ENCODE measurements at regions not wholly inside any gene's neighbourhood (a gene's known extent, or its start where the extent isn't known, plus 50 kb on each side); places are given as distances from the start of the nearest gene placed in this dataset.
"Not testable (repeated sequence)": the region's sequence is repeated elsewhere in the genome, so short reads cannot be mapped to it uniquely, and the experiment has no call there.

DNA sequence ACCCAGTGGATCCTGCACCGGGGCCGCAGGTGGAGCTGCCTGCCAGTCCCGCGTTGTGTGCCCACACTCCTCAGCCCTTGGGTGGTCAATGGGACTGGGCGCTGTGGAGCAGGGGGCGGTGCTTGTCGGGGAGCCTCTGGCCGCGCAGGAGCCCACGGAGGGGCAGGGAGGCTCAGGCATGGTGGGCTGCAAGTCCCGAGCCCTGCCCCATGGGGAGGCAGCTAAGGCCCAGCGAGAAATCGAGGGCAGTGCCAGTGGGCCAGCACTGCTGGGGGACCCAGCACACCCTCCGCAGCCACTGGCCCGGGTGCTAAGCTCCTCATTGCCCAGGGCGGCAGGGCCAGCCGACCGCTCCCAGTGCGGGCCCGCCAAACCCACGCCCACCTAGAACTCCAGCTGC, 2126.4 kb downstream of the LRRC4C start:
- DNase-seq; H3K4me3 Mint-ChIP-seq; H3K36me3 Mint-ChIP-seq; H3K9me3 ChIP-seq; H3K27ac ChIP-seq (ENCODE audit: low read length); POLR2A ChIA-PET; CTCF ChIA-PET; H3K4me1 Mint-ChIP-seq; H3K4me3 ChIP-seq (ENCODE audit: control insufficient read depth in 1 of 2, extremely low read depth in 1 of 2, low read length in 1 of 2); H3K4me1 ChIP-seq (ENCODE audit: control insufficient read depth in 1 of 2, extremely low read depth in 1 of 2, insufficient read depth in 2 of 2, low read length in 2 of 2); ATAC-seq (replicated peaks in 1 of 4); H3K27ac Mint-ChIP-seq; H3K36me3 ChIP-seq (ENCODE audit: control insufficient read depth in 2 of 2, extremely low read depth in 1 of 2, insufficient read depth in 1 of 2, low read length in 1 of 2); H3K27me3 Mint-ChIP-seq; H3K27me3 ChIP-seq (replicated peaks in 1 of 2; ENCODE audit: control insufficient read depth in 2 of 2, extremely low read depth in 1 of 2, insufficient read depth in 2 of 2, low read length in 1 of 2): not testable (repeated sequence)
- peaks cover 3 to 16% (median 7%) of the 10 kb centered on the region in 3 donors for H3K9me3 Mint-ChIP-seq
- 80% methylated on average over 21 of the region's 21 CpGs for WGBS (ENCODE audit: insufficient coverage)

DNA sequence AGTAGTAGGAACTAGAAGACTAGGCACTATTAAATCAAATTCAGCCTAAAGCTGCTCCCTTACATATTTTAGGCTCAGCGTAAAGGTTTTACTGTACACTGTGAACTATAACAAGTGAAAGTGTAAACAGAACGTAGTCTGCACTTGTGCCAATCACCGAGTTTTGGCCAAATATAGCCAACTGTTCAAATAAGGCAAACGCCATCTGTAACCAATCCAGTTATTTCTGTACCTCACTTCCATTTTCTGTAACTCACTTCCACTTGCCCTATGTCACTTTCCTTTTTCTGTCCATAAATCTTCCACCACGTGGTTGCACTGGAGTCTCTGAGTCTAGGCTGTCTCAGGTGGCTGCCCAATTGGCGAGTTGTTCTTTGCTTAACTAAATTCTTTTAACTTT, 2132.2 kb downstream of the LRRC4C start:
- no peaks in the 10 kb centered on the region for H3K4me1 ChIP-seq (ENCODE audit: control insufficient read depth in 1 of 2, extremely low read depth in 1 of 2, insufficient read depth in 2 of 2, low read length in 2 of 2)
- H3K27me3 Mint-ChIP-seq: no peaks in the 10 kb centered on the region
- peaks cover 0 to 1% (median 0%) of the 10 kb centered on the region in 3 donors for H3K4me1 Mint-ChIP-seq
- no peak overlapping the region for H3K27ac Mint-ChIP-seq
- H3K9me3 Mint-ChIP-seq: peaks cover 0 to 3% (median 2%) of the 10 kb centered on the region in 3 donors
- CTCF ChIA-PET: no interaction called here
- 48% methylated on average over 3 of the region's 6 CpGs for WGBS (ENCODE audit: insufficient coverage)
- H3K4me3 ChIP-seq (ENCODE audit: control insufficient read depth in 1 of 2, extremely low read depth in 1 of 2, low read length in 1 of 2): no peak overlapping the region
- POLR2A ChIA-PET: no interaction called here
- no peak overlapping the region for H3K27ac ChIP-seq (ENCODE audit: low read length)
- no peaks in the 10 kb centered on the region for H3K36me3 ChIP-seq (ENCODE audit: control insufficient read depth in 2 of 2, extremely low read depth in 1 of 2, insufficient read depth in 1 of 2, low read length in 1 of 2)
- H3K9me3 ChIP-seq: no peaks in the 10 kb centered on the region
- no peak overlapping the region for H3K4me3 Mint-ChIP-seq
- ATAC-seq (replicated peaks in 1 of 4) (no peak), DNase-seq (no peak)
- H3K27me3 ChIP-seq (replicated peaks in 1 of 2; ENCODE audit: control insufficient read depth in 2 of 2, extremely low read depth in 1 of 2, insufficient read depth in 2 of 2, low read length in 1 of 2): no peaks in the 10 kb centered on the region
- H3K36me3 Mint-ChIP-seq: no peaks in the 10 kb centered on the region

- H3K9me3 ChIP-seq; CTCF ChIA-PET; H3K36me3 ChIP-seq (ENCODE audit: control insufficient read depth in 2 of 2, extremely low read depth in 1 of 2, insufficient read depth in 1 of 2, low read length in 1 of 2); DNase-seq; POLR2A ChIA-PET; H3K4me1 Mint-ChIP-seq; H3K27me3 Mint-ChIP-seq; H3K4me1 ChIP-seq (ENCODE audit: control insufficient read depth in 1 of 2, extremely low read depth in 1 of 2, insufficient read depth in 2 of 2, low read length in 2 of 2); H3K27me3 ChIP-seq (replicated peaks in 1 of 2; ENCODE audit: control insufficient read depth in 2 of 2, extremely low read depth in 1 of 2, insufficient read depth in 2 of 2, low read length in 1 of 2); H3K4me3 Mint-ChIP-seq; H3K36me3 Mint-ChIP-seq; H3K27ac ChIP-seq (ENCODE audit: low read length); H3K4me3 ChIP-seq (ENCODE audit: control insufficient read depth in 1 of 2, extremely low read depth in 1 of 2, low read length in 1 of 2); ATAC-seq (replicated peaks in 1 of 4); H3K27ac Mint-ChIP-seq: not testable (repeated sequence)
- WGBS (ENCODE audit: insufficient coverage): 94% methylated on average over 16 of the region's 21 CpGs
- H3K9me3 Mint-ChIP-seq: peaks cover 15 to 18% (median 17%) of the 10 kb centered on the region in 3 donors
Observed at GRCh38 chr11:39311888-39312287, 2147.6 kb downstream of the LRRC4C start.

DNA sequence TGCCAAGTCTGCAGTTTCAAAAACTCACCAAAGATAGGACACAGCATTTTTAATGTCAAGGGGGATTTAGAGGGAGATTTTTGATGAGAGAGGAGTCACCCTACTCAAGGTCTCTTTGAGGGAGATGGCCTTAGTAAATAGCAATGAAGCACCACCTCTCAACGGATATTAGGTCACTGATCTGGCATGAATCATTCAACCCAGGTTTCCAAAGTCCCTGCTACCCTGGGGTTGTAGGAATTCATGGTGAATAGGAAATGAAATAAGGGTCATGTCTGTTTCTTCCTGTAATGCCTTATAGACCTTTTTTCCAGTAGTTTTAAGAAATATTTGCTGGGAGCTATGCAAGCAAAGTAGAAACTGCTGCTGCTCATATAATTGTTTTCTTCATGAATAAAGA, 2154.9 kb downstream of the LRRC4C start:
- Mint-ChIP-seq H3K9me3 (peaks cover 5 to 8% (median 8%) of the 10 kb centered on the region in 3 donors), H3K36me3 (no peaks in the 10 kb centered on the region), H3K4me3 (no peak overlapping the region), H3K27ac (no peak overlapping the region), H3K27me3 (no peaks in the 10 kb centered on the region), H3K4me1 (no peaks in the 10 kb centered on the region)
- H3K4me1 ChIP-seq (ENCODE audit: control insufficient read depth in 1 of 2, extremely low read depth in 1 of 2, insufficient read depth in 2 of 2, low read length in 2 of 2): no peaks in the 10 kb centered on the region
- H3K27me3 ChIP-seq (replicated peaks in 1 of 2; ENCODE audit: control insufficient read depth in 2 of 2, extremely low read depth in 1 of 2, insufficient read depth in 2 of 2, low read length in 1 of 2): no peaks in the 10 kb centered on the region
- no peaks in the 10 kb centered on the region for H3K36me3 ChIP-seq (ENCODE audit: control insufficient read depth in 2 of 2, extremely low read depth in 1 of 2, insufficient read depth in 1 of 2, low read length in 1 of 2)
- CTCF ChIA-PET: no interaction called here
- no peak for ATAC-seq (replicated peaks in 1 of 4)
- H3K4me3 ChIP-seq (ENCODE audit: control insufficient read depth in 1 of 2, extremely low read depth in 1 of 2, low read length in 1 of 2): no peak overlapping the region
- POLR2A ChIA-PET: no interaction called here
- DNase-seq: no peak
- no peak overlapping the region for H3K27ac ChIP-seq (ENCODE audit: low read length)
- no peaks in the 10 kb centered on the region for H3K9me3 ChIP-seq
- WGBS (ENCODE audit: insufficient coverage): no CpG with 5 or more reads among the region's 1 CpG

DNA sequence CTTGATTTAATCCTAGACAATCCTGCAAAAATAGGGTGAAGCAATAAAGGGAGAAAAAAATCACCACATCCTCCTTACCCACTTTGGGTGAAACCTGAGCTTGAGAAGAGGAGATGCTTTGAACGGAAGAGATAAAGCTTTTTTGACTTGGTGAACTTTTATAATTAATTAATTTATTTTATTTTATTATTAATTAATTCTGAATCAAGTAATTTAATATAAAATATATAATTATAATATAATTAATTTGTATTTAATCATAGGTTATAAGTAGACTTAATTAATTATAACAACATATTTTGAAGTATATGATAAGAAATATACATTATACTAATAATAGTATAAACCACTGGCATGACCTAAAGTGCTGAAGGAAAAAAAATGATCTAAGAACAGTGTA, 2164.8 kb downstream of the LRRC4C start:
- Histone ChIP-seq H3K4me1 (ENCODE audit: control insufficient read depth in 1 of 2, extremely low read depth in 1 of 2, insufficient read depth in 2 of 2, low read length in 2 of 2) (no peaks in the 10 kb centered on the region), H3K36me3 (ENCODE audit: control insufficient read depth in 2 of 2, extremely low read depth in 1 of 2, insufficient read depth in 1 of 2, low read length in 1 of 2) (no peaks in the 10 kb centered on the region), H3K27ac (ENCODE audit: low read length) (no peak overlapping the region), H3K27me3 (replicated peaks in 1 of 2; ENCODE audit: control insufficient read depth in 2 of 2, extremely low read depth in 1 of 2, insufficient read depth in 2 of 2, low read length in 1 of 2) (no peaks in the 10 kb centered on the region), H3K9me3 (peaks cover 3% of the 10 kb centered on the region), H3K4me3 (ENCODE audit: control insufficient read depth in 1 of 2, extremely low read depth in 1 of 2, low read length in 1 of 2) (no peak overlapping the region)
- Mint-ChIP-seq H3K27me3 (no peaks in the 10 kb centered on the region), H3K9me3 (peaks cover 10 to 32% (median 12%) of the 10 kb centered on the region in 3 donors), H3K36me3 (no peaks in the 10 kb centered on the region), H3K4me1 (no peaks in the 10 kb centered on the region), H3K27ac (no peak overlapping the region), H3K4me3 (no peak overlapping the region)
- no peak for DNase-seq
- no peak for ATAC-seq (replicated peaks in 1 of 4)
- ChIA-PET CTCF (no interaction called here), POLR2A (interaction anchor here in 1 of 2 donors (1.0 kb wide), 1 partner anchor 12 kb away, joined by 3 read pairs; no protein-coding TSS in a partner anchor)
- no CpG with 5 or more reads among the region's 1 CpG for WGBS (ENCODE audit: insufficient coverage)

DNA sequence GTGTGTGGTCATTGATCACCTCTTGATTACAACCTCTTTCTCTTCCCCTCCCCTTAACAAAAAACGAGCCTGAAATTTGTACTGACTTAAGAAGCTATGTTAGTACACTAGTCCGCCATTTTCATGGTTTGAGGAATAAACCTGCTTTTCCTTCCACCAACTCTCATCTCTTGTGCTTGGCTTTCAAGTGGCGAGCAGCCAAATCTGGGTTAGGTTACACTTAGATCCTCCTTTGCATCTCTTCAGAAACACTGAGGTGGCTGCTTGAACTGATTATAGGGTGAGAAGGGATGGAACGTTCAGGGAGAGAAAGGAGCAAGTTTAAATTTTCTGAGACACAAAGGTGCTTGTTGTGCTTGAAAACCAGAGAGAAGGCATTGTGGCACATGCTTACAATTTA, 2171.4 kb downstream of the LRRC4C start:
- Histone ChIP-seq H3K27me3 (replicated peaks in 1 of 2; ENCODE audit: control insufficient read depth in 2 of 2, extremely low read depth in 1 of 2, insufficient read depth in 2 of 2, low read length in 1 of 2) (no peaks in the 10 kb centered on the region), H3K4me1 (ENCODE audit: control insufficient read depth in 1 of 2, extremely low read depth in 1 of 2, insufficient read depth in 2 of 2, low read length in 2 of 2) (no peaks in the 10 kb centered on the region), H3K4me3 (ENCODE audit: control insufficient read depth in 1 of 2, extremely low read depth in 1 of 2, low read length in 1 of 2) (no peak overlapping the region), H3K36me3 (ENCODE audit: control insufficient read depth in 2 of 2, extremely low read depth in 1 of 2, insufficient read depth in 1 of 2, low read length in 1 of 2) (no peaks in the 10 kb centered on the region), H3K27ac (ENCODE audit: low read length) (no peak overlapping the region), H3K9me3 (no peaks in the 10 kb centered on the region)
- ChIA-PET POLR2A (no interaction called here), CTCF (no interaction called here)
- Mint-ChIP-seq H3K4me1 (no peaks in the 10 kb centered on the region), H3K27me3 (no peaks in the 10 kb centered on the region), H3K4me3 (no peak overlapping the region), H3K27ac (no peak overlapping the region), H3K9me3 (peaks cover 2 to 17% (median 11%) of the 10 kb centered on the region in 3 donors), H3K36me3 (no peaks in the 10 kb centered on the region)
- no peak for DNase-seq
- ATAC-seq (replicated peaks in 1 of 4): no peak
- WGBS (ENCODE audit: insufficient coverage): 14% methylated on average over 1 of the region's 4 CpGs

DNA sequence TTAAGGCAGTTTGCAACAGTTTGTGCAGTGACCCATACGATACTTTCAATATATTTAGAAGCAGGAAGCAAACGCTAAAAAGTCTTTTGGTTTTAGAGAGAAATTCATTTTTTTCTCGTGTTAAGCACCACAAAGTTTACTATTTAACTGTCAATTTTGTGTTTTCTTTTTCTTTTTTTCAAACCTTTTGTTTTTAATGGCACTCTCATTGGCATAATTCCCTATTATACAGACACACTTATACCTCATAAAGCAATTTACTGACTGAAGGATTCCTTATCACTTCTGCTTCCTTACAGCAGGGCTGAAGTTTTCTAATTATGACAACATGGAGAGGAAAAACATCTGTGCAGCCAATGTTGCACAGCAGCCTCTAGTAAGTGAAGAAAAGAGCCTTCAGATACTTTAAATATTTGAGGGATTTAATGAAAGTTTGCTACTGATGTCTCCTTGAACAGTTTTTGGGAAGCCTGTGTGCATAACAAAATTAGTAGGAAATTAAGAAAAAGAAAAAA, 2191.2 kb downstream of the LRRC4C start:
- WGBS (ENCODE audit: insufficient coverage): no CpG with 5 or more reads among the region's 3 CpGs
- no peak for ATAC-seq (replicated peaks in 1 of 4)

More for the DNA sequence above, 2191.2 kb downstream of the LRRC4C start:
- ChIA-PET POLR2A (no interaction called here), CTCF (no interaction called here)
- Mint-ChIP-seq H3K4me3 (no peak overlapping the region), H3K27me3 (no peaks in the 10 kb centered on the region), H3K9me3 (peaks cover 7 to 10% (median 7%) of the 10 kb centered on the region in 3 donors), H3K36me3 (no peaks in the 10 kb centered on the region), H3K27ac (no peak overlapping the region), H3K4me1 (no peaks in the 10 kb centered on the region)
- no peaks in the 10 kb centered on the region for H3K36me3 ChIP-seq (ENCODE audit: control insufficient read depth in 2 of 2, extremely low read depth in 1 of 2, insufficient read depth in 1 of 2, low read length in 1 of 2)
- H3K4me1 ChIP-seq (ENCODE audit: control insufficient read depth in 1 of 2, extremely low read depth in 1 of 2, insufficient read depth in 2 of 2, low read length in 2 of 2): no peaks in the 10 kb centered on the region
- H3K9me3 ChIP-seq: no peaks in the 10 kb centered on the region
- no peak overlapping the region for H3K4me3 ChIP-seq (ENCODE audit: control insufficient read depth in 1 of 2, extremely low read depth in 1 of 2, low read length in 1 of 2)
- H3K27ac ChIP-seq (ENCODE audit: low read length): no peak overlapping the region
- DNase-seq: no peak
- no peaks in the 10 kb centered on the region for H3K27me3 ChIP-seq (replicated peaks in 1 of 2; ENCODE audit: control insufficient read depth in 2 of 2, extremely low read depth in 1 of 2, insufficient read depth in 2 of 2, low read length in 1 of 2)

Measured in T-cell (primary cell).